ENCODE measurements at regions not wholly inside any gene's neighbourhood (a gene's known extent, or its start where the extent isn't known, plus 50 kb on each side); places are given as distances from the start of the nearest gene placed in this dataset.

DNA sequence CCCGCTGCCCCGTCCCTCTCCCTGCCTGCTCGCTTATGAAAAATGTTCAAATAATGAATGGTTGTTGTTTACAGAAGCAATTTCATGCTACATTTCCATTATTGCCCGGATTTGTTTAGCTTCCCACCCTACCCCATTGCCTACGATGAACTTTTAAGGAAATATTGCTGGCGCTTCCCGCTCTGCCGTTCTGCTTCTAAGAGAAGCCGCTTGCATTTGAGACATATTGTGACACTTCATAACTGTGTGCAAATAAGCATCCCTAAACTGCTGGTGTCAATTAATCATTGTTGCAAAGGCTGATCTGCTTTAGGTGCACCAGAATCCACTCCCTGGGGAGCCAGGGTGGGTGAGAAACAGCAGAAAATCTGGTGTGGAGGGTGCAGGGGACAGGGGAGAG lies 52.3 kb upstream of the LMO1 start:
- peaks cover 18% of the 10 kb centered on the region for H3K27me3 Mint-ChIP-seq
- no peak for ATAC-seq (ENCODE audit: low read depth)
- ChIA-PET POLR2A (no interaction called here), CTCF (no interaction called here)
- no peak overlapping the region for H3K27ac Mint-ChIP-seq
- no peak overlapping the region for H3K4me3 Mint-ChIP-seq
- no peak overlapping the region for H3K27ac ChIP-seq (ENCODE audit: low read length in 2 of 2)
- no peak for TF ChIP-seq EZH2 (IDR thresholded peaks at IDR 0.05; ENCODE audit: borderline replicate concordance, insufficient read depth, low read depth, low read length, poor library complexity, severe bottlenecking)
- TF ChIP-seq, protein P1, sequence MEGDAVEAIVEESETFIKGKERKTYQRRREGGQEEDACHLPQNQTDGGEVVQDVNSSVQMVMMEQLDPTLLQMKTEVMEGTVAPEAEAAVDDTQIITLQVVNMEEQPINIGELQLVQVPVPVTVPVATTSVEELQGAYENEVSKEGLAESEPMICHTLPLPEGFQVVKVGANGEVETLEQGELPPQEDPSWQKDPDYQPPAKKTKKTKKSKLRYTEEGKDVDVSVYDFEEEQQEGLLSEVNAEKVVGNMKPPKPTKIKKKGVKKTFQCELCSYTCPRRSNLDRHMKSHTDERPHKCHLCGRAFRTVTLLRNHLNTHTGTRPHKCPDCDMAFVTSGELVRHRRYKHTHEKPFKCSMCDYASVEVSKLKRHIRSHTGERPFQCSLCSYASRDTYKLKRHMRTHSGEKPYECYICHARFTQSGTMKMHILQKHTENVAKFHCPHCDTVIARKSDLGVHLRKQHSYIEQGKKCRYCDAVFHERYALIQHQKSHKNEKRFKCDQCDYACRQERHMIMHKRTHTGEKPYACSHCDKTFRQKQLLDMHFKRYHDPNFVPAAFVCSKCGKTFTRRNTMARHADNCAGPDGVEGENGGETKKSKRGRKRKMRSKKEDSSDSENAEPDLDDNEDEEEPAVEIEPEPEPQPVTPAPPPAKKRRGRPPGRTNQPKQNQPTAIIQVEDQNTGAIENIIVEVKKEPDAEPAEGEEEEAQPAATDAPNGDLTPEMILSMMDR (IDR thresholded peaks at IDR 0.05) = no peak
- H3K27me3 ChIP-seq (replicated peaks in 1 of 4; ENCODE audit: control extremely low read depth in 1 of 4, control insufficient read depth in 3 of 4, insufficient read depth in 4 of 4, low read length in 3 of 4) = peaks cover 0 to 2% (median 0%) of the 10 kb centered on the region in 4 experiments
- H3K9me3 Mint-ChIP-seq (ENCODE audit: insufficient read depth) = no peaks in the 10 kb centered on the region
- no peaks in the 10 kb centered on the region for H3K9me3 ChIP-seq (ENCODE audit: control extremely low read depth in 1 of 3, control insufficient read depth in 2 of 3, insufficient read depth in 1 of 3, low read length in 2 of 3)
- no peaks in the 10 kb centered on the region for H3K4me1 Mint-ChIP-seq
- H4K20me1 ChIP-seq (ENCODE audit: control insufficient read depth, insufficient read depth, low read length, poor library complexity, severe bottlenecking) = no peaks in the 10 kb centered on the region
- H3K4me2 ChIP-seq (replicated peaks; ENCODE audit: low read depth, low read length, poor library complexity, severe bottlenecking) = no peak overlapping the region
- H3K79me2 ChIP-seq (ENCODE audit: control insufficient read depth, insufficient read depth, low read length) = no peaks in the 10 kb centered on the region
- no peak overlapping the region for H3K4me3 ChIP-seq (ENCODE audit: control extremely low read depth in 1 of 5, extremely low read depth in 1 of 5, insufficient read depth in 1 of 5, low read depth in 2 of 5, low read length in 4 of 5)
- H3K9ac ChIP-seq (ENCODE audit: low read length) = no peak overlapping the region
- 97% methylated on average over 5 of the region's 9 CpGs for WGBS (ENCODE audit: insufficient coverage)
- H2AFZ ChIP-seq (ENCODE audit: insufficient read depth, low read depth, low read length, poor library complexity, severe bottlenecking) = no peak overlapping the region
- DNase-seq = no peak
- no peaks in the 10 kb centered on the region for H3K4me1 ChIP-seq (ENCODE audit: control insufficient read depth in 2 of 2, insufficient read depth in 2 of 2, low read length in 2 of 2)
- intact Hi-C loops (cut with micrococcal nuclease) = no loop called here
- H3K36me3 ChIP-seq (replicated peaks in 1 of 2; ENCODE audit: control extremely low read depth in 1 of 2, control insufficient read depth in 1 of 2, extremely low read depth in 1 of 2, insufficient read depth in 2 of 2, low read length in 1 of 2) = no peaks in the 10 kb centered on the region

GRCh38 chr11:8315463-8315862 lies 51.8 kb upstream of the LMO1 start:
- TF ChIP-seq, protein P1 (IDR thresholded peaks at IDR 0.05) = no peak
- TF ChIP-seq EZH2 (IDR thresholded peaks at IDR 0.05; ENCODE audit: borderline replicate concordance, insufficient read depth, low read depth, low read length, poor library complexity, severe bottlenecking) = no peak
- WGBS (ENCODE audit: insufficient coverage) = 100% methylated on average over 9 of the region's 18 CpGs
- Histone ChIP-seq H3K79me2 (ENCODE audit: control insufficient read depth, insufficient read depth, low read length) (no peaks in the 10 kb centered on the region), H4K20me1 (ENCODE audit: control insufficient read depth, insufficient read depth, low read length, poor library complexity, severe bottlenecking) (no peaks in the 10 kb centered on the region), H3K9ac (ENCODE audit: low read length) (no peak overlapping the region), H2AFZ (ENCODE audit: insufficient read depth, low read depth, low read length, poor library complexity, severe bottlenecking) (no peak overlapping the region), H3K9me3 (ENCODE audit: control extremely low read depth in 1 of 3, control insufficient read depth in 2 of 3, insufficient read depth in 1 of 3, low read length in 2 of 3) (no peaks in the 10 kb centered on the region), H3K4me1 (ENCODE audit: control insufficient read depth in 2 of 2, insufficient read depth in 2 of 2, low read length in 2 of 2) (no peaks in the 10 kb centered on the region), H3K27ac (ENCODE audit: low read length in 2 of 2) (no peak overlapping the region), H3K4me2 (replicated peaks; ENCODE audit: low read depth, low read length, poor library complexity, severe bottlenecking) (no peak overlapping the region), H3K36me3 (replicated peaks in 1 of 2; ENCODE audit: control extremely low read depth in 1 of 2, control insufficient read depth in 1 of 2, extremely low read depth in 1 of 2, insufficient read depth in 2 of 2, low read length in 1 of 2) (no peaks in the 10 kb centered on the region), H3K27me3 (replicated peaks in 1 of 4; ENCODE audit: control extremely low read depth in 1 of 4, control insufficient read depth in 3 of 4, insufficient read depth in 4 of 4, low read length in 3 of 4) (peaks cover 0 to 2% (median 0%) of the 10 kb centered on the region in 4 experiments), H3K4me3 (ENCODE audit: control extremely low read depth in 1 of 5, extremely low read depth in 1 of 5, insufficient read depth in 1 of 5, low read depth in 2 of 5, low read length in 4 of 5) (no peak overlapping the region)
- Mint-ChIP-seq H3K4me3 (no peak overlapping the region), H3K27ac (no peak overlapping the region), H3K4me1 (no peaks in the 10 kb centered on the region), H3K27me3 (peaks cover 14% of the 10 kb centered on the region), H3K9me3 (ENCODE audit: insufficient read depth) (no peaks in the 10 kb centered on the region)
- POLR2A ChIA-PET = no interaction called here
- intact Hi-C loops (cut with micrococcal nuclease) = no loop called here
- CTCF ChIA-PET = interaction anchor here (0.6 kb wide), 1 partner anchor 13 kb away, joined by 3 read pairs; no protein-coding TSS in a partner anchor
- no peak for DNase-seq
- ATAC-seq (ENCODE audit: low read depth) = no peak

Data from B cell (primary cell).